Renal pelvis (tissue), 1 donor: ENCODE measurements at regions not wholly inside any gene's neighbourhood (a gene's known extent, or its start where the extent isn't known, plus 50 kb on each side); places are given as distances from the start of the nearest gene placed in this dataset.

Source experiments
- DNase-seq: peaks from one replicate; pipeline ENCODE4 v3.0.0-alpha.2; 2013

- no peak for DNase-seq
Measured at GRCh38 chr9:117860849-117861248, 156.6 kb downstream of the TLR4 start.

- DNase-seq, result no peak
Measured at GRCh38 chr9:117864385-117865057, 160.3 kb downstream of the TLR4 start.

GRCh38 chr9:117868594-117868993, 164.4 kb downstream of the TLR4 start:
- DNase-seq, result no peak

GRCh38 chr9:117869287-117869686, 165.1 kb downstream of the TLR4 start:
- no peak for DNase-seq

- DNase-seq, result no peak
Measured at GRCh38 chr9:117869712-117870111, 165.5 kb downstream of the TLR4 start.

GRCh38 chr9:117873664-117874063, 169.5 kb downstream of the TLR4 start:
- no peak for DNase-seq

GRCh38 chr9:117875886-117876285, 171.7 kb downstream of the TLR4 start:
- DNase-seq, result no peak

GRCh38 chr9:117882171-117882570, 178.0 kb downstream of the TLR4 start:
- no peak for DNase-seq

GRCh38 chr9:117886616-117887015, 182.4 kb downstream of the TLR4 start:
- DNase-seq, result no peak

- DNase-seq, result no peak
Measured at GRCh38 chr9:117887383-117887782, 183.2 kb downstream of the TLR4 start.

- no peak for DNase-seq
Measured at GRCh38 chr9:117887941-117888340, 183.7 kb downstream of the TLR4 start.

- no peak for DNase-seq
Measured at GRCh38 chr9:117903453-117903852, 199.2 kb downstream of the TLR4 start.

GRCh38 chr9:117906763-117907162, 202.6 kb downstream of the TLR4 start:
- no peak for DNase-seq

GRCh38 chr9:117907420-117907819, 203.2 kb downstream of the TLR4 start:
- no peak for DNase-seq

GRCh38 chr9:117916291-117916690, 212.1 kb downstream of the TLR4 start:
- no peak for DNase-seq

- no peak for DNase-seq
Measured at GRCh38 chr9:117917873-117918272, 213.7 kb downstream of the TLR4 start.

GRCh38 chr9:117919538-117919937, 215.3 kb downstream of the TLR4 start:
- DNase-seq, result no peak

- DNase-seq, result no peak
Measured at GRCh38 chr9:117926031-117926658, 221.9 kb downstream of the TLR4 start.

GRCh38 chr9:117927354-117927753, 223.2 kb downstream of the TLR4 start:
- no peak for DNase-seq

- DNase-seq, result no peak
Measured at GRCh38 chr9:117929868-117930267, 225.7 kb downstream of the TLR4 start.

GRCh38 chr9:117932585-117932984, 228.4 kb downstream of the TLR4 start:
- DNase-seq, result no peak

- no peak for DNase-seq
Measured at GRCh38 chr9:117936185-117937130, 232.3 kb downstream of the TLR4 start.

GRCh38 chr9:117938086-117938485, 233.9 kb downstream of the TLR4 start:
- peak; percentile 14 for DNase-seq
